ENCODE measurements at regions not wholly inside any gene's neighbourhood (a gene's known extent, or its start where the extent isn't known, plus 50 kb on each side); places are given as distances from the start of the nearest gene placed in this dataset.

- TF ChIP-seq JUNB (IDR thresholded peaks at IDR 0.05; ENCODE audit: unreplicated experiment) (no peak), EZH2phosphoT487 (IDR thresholded peaks at IDR 0.05; ENCODE audit: unreplicated experiment) (no peak), CREB1 (CRISPR knock-in tag; IDR thresholded peaks at IDR 0.05; ENCODE audit: low read depth) (no peak), EZH2 (IDR thresholded peaks at IDR 0.05; ENCODE audit: low read depth, unreplicated experiment) (no peak), POLR2AphosphoS5 (IDR thresholded peaks at IDR 0.05; ENCODE audit: low read depth) (no peak), NANOG (IDR thresholded peaks at IDR 0.05; ENCODE audit: borderline replicate concordance) (no peak), ZNF114 (CRISPR knock-in tag; IDR thresholded peaks at IDR 0.05) (no peak)
- TF ChIP-seq, protein P1, sequence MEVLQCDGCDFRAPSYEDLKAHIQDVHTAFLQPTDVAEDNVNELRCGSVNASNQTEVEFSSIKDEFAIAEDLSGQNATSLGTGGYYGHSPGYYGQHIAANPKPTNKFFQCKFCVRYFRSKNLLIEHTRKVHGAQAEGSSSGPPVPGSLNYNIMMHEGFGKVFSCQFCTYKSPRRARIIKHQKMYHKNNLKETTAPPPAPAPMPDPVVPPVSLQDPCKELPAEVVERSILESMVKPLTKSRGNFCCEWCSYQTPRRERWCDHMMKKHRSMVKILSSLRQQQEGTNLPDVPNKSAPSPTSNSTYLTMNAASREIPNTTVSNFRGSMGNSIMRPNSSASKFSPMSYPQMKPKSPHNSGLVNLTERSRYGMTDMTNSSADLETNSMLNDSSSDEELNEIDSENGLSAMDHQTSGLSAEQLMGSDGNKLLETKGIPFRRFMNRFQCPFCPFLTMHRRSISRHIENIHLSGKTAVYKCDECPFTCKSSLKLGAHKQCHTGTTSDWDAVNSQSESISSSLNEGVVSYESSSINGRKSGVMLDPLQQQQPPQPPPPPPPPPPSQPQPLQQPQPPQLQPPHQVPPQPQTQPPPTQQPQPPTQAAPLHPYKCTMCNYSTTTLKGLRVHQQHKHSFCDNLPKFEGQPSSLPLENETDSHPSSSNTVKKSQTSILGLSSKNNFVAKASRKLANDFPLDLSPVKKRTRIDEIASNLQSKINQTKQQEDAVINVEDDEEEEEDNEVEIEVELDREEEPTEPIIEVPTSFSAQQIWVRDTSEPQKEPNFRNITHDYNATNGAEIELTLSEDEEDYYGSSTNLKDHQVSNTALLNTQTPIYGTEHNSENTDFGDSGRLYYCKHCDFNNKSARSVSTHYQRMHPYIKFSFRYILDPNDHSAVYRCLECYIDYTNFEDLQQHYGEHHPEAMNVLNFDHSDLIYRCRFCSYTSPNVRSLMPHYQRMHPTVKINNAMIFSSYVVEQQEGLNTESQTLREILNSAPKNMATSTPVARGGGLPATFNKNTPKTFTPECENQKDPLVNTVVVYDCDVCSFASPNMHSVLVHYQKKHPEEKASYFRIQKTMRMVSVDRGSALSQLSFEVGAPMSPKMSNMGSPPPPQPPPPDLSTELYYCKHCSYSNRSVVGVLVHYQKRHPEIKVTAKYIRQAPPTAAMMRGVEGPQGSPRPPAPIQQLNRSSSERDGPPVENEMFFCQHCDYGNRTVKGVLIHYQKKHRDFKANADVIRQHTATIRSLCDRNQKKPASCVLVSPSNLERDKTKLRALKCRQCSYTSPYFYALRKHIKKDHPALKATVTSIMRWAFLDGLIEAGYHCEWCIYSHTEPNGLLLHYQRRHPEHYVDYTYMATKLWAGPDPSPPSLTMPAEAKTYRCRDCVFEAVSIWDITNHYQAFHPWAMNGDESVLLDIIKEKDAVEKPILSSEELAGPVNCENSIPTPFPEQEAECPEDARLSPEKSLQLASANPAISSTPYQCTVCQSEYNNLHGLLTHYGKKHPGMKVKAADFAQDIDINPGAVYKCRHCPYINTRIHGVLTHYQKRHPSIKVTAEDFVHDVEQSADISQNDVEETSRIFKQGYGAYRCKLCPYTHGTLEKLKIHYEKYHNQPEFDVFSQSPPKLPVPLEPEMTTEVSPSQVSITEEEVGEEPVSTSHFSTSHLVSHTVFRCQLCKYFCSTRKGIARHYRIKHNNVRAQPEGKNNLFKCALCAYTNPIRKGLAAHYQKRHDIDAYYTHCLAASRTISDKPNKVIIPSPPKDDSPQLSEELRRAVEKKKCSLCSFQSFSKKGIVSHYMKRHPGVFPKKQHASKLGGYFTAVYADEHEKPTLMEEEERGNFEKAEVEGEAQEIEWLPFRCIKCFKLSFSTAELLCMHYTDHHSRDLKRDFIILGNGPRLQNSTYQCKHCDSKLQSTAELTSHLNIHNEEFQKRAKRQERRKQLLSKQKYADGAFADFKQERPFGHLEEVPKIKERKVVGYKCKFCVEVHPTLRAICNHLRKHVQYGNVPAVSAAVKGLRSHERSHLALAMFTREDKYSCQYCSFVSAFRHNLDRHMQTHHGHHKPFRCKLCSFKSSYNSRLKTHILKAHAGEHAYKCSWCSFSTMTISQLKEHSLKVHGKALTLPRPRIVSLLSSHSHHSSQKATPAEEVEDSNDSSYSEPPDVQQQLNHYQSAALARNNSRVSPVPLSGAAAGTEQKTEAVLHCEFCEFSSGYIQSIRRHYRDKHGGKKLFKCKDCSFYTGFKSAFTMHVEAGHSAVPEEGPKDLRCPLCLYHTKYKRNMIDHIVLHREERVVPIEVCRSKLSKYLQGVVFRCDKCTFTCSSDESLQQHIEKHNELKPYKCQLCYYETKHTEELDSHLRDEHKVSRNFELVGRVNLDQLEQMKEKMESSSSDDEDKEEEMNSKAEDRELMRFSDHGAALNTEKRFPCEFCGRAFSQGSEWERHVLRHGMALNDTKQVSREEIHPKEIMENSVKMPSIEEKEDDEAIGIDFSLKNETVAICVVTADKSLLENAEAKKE (CRISPR knock-in tag; IDR thresholded peaks at IDR 0.05): no peak
- TF ChIP-seq, protein P2, sequence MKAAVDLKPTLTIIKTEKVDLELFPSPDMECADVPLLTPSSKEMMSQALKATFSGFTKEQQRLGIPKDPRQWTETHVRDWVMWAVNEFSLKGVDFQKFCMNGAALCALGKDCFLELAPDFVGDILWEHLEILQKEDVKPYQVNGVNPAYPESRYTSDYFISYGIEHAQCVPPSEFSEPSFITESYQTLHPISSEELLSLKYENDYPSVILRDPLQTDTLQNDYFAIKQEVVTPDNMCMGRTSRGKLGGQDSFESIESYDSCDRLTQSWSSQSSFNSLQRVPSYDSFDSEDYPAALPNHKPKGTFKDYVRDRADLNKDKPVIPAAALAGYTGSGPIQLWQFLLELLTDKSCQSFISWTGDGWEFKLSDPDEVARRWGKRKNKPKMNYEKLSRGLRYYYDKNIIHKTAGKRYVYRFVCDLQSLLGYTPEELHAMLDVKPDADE (IDR thresholded peaks at IDR 0.05): no peak
- TF ChIP-seq, protein P3, sequence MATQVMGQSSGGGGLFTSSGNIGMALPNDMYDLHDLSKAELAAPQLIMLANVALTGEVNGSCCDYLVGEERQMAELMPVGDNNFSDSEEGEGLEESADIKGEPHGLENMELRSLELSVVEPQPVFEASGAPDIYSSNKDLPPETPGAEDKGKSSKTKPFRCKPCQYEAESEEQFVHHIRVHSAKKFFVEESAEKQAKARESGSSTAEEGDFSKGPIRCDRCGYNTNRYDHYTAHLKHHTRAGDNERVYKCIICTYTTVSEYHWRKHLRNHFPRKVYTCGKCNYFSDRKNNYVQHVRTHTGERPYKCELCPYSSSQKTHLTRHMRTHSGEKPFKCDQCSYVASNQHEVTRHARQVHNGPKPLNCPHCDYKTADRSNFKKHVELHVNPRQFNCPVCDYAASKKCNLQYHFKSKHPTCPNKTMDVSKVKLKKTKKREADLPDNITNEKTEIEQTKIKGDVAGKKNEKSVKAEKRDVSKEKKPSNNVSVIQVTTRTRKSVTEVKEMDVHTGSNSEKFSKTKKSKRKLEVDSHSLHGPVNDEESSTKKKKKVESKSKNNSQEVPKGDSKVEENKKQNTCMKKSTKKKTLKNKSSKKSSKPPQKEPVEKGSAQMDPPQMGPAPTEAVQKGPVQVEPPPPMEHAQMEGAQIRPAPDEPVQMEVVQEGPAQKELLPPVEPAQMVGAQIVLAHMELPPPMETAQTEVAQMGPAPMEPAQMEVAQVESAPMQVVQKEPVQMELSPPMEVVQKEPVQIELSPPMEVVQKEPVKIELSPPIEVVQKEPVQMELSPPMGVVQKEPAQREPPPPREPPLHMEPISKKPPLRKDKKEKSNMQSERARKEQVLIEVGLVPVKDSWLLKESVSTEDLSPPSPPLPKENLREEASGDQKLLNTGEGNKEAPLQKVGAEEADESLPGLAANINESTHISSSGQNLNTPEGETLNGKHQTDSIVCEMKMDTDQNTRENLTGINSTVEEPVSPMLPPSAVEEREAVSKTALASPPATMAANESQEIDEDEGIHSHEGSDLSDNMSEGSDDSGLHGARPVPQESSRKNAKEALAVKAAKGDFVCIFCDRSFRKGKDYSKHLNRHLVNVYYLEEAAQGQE (IDR thresholded peaks at IDR 0.05; ENCODE audit: unreplicated experiment): no peak
- TF ChIP-seq, protein P4, sequence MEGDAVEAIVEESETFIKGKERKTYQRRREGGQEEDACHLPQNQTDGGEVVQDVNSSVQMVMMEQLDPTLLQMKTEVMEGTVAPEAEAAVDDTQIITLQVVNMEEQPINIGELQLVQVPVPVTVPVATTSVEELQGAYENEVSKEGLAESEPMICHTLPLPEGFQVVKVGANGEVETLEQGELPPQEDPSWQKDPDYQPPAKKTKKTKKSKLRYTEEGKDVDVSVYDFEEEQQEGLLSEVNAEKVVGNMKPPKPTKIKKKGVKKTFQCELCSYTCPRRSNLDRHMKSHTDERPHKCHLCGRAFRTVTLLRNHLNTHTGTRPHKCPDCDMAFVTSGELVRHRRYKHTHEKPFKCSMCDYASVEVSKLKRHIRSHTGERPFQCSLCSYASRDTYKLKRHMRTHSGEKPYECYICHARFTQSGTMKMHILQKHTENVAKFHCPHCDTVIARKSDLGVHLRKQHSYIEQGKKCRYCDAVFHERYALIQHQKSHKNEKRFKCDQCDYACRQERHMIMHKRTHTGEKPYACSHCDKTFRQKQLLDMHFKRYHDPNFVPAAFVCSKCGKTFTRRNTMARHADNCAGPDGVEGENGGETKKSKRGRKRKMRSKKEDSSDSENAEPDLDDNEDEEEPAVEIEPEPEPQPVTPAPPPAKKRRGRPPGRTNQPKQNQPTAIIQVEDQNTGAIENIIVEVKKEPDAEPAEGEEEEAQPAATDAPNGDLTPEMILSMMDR (conservative IDR thresholded peaks at IDR 0.05; ENCODE audit: low read depth in 2 of 2): no peak
- H4K20me1 ChIP-seq (replicated peaks; ENCODE audit: insufficient read depth): no peaks in the 10 kb centered on the region
- Mint-ChIP-seq H3K36me3 (ENCODE audit: low read depth) (peaks cover 16% of the 10 kb centered on the region), H3K27ac (no peak overlapping the region), H3K27me3 (ENCODE audit: insufficient read depth, low read depth, poor library complexity) (peaks cover 13% of the 10 kb centered on the region), H3K4me1 (no peaks in the 10 kb centered on the region), H3K9me3 (peaks cover 54% of the 10 kb centered on the region), H3K4me3 (no peak overlapping the region)
- no peak overlapping the region for H3K4me2 ChIP-seq
- ATAC-seq (no peak), DNase-seq (ENCODE audit: low spot score) (no peak)
- no peaks in the 10 kb centered on the region for H3K4me1 ChIP-seq (ENCODE audit: insufficient read depth)
- H3F3A ChIP-seq (replicated peaks; ENCODE audit: low read depth): no peaks in the 10 kb centered on the region
- H3K27me3 ChIP-seq (ENCODE audit: insufficient read depth): no peaks in the 10 kb centered on the region
- no peaks in the 10 kb centered on the region for H3K36me3 ChIP-seq (ENCODE audit: insufficient read depth)
- no peak overlapping the region for H2AFZ ChIP-seq
- no peak overlapping the region for H3K27ac ChIP-seq (ENCODE audit: low read depth)
- H3K4me3 ChIP-seq: no peak overlapping the region
- no peaks in the 10 kb centered on the region for H3K79me2 ChIP-seq (replicated peaks; ENCODE audit: insufficient read depth)
- no peaks in the 10 kb centered on the region for H3K9me2 ChIP-seq (ENCODE audit: insufficient read depth)
Measured at GRCh38 chr6:170140129-170140528, 150.7 kb downstream of the DLL1 start.

Data from GM23338 (cell line).